ENCODE measurements at regions not wholly inside any gene's neighbourhood (a gene's known extent, or its start where the extent isn't known, plus 50 kb on each side); places are given as distances from the start of the nearest gene placed in this dataset.

DNA sequence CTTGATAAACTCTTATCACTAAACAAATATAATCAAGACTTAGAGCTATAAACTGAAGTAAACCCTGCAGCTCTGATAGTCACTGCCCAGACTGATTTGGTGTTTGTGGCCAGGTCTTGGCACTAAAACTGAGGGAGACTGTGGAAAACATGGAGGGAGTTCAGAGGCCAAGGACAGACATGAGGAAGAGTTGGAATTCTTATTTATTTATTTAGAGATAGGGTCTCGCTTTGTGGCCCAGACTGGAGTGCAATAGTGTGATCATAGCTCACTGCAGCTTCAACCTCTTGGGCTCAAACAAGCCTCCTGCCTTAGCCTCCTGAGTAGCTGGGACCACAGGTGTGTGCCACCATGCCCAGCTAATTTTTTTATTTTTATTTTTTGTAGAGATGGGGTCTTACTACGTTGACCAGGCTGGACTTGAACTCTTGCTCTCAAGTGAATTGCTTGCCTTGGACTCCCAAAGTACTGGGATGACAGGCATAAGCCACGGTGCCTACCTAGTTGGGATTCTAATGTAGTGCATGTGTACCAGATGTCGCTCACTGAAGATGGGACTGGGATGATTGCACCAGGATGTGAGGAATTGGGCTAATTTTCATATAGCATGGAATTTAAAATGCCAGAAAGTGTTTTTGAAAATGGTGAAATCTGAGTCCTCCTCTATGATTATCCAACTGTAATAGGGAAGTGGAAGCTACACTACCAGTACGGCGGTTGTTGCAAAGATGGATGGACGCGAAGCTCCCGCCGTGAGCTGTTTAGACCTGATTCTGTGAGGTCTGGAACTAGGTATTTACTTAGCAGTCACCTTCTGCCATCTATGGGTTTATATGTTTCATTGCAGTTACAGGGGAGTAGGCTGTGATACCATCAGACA is 52.7 kb upstream of the CTLA4 start:
- DNase-seq, result peak; percentile 52

DNA sequence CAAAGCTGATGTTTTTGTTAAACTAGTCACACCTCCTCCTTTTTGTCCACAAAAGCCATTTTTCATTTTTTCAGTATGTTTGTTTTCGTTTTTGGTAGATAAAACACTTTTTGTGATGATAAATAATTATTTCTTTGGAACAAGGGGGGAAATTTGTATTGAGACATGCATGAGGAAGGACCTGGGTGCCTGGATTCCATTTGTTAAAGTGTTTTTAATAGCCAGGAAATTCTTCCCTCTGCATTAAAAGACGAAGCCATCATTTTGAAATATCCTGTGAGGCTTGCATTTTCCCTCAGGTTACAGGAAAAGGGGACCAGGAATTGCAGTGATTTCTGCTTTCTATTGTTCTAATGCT is 52.1 kb upstream of the CTLA4 start:
- no peak for DNase-seq

- DNase-seq, result no peak
These were observed 50.4 kb upstream of the CTLA4 start for GRCh38 chr2:203817147-203817546.
